ENCODE measurements at regions not wholly inside any gene's neighbourhood (a gene's known extent, or its start where the extent isn't known, plus 50 kb on each side); places are given as distances from the start of the nearest gene placed in this dataset.

DNA sequence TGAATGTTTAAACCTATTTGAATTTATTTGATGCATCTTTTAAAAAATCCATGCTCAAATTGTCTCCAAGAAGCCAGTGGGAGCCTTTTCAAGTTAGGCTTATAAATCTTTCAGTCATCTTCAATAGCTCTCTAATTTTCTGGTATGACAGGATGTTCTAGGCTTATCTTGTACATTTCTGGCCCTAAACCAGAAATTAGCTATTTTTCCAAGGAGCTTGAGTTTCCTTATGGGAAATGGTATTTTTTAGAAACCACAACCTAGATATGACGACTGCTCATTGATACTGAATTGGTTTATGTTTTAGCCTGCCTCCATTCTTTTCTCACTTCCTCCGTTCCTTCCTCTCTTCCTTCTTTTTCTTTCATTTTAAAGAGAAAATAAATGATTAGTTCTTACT is 172.3 kb downstream of the SPRY1 start:
- TF ChIP-seq EZH2phosphoT487 (IDR thresholded peaks at IDR 0.05; ENCODE audit: borderline replicate concordance, low read depth, low read length) (no peak), CTCF (conservative IDR thresholded peaks at IDR 0.05; ENCODE audit: low read length) (no peak)
- no TSS peak for BruUV-seq (replicated peaks)
- no peaks in the 10 kb centered on the region for H3K36me3 ChIP-seq (ENCODE audit: insufficient read depth, low read length)
- intact Hi-C loops (cut with micrococcal nuclease; ENCODE audit: unreplicated experiment) = loop anchor here (5.0 to 10.0 kb wide), 2 partner anchors 93 to 464 kb away; no protein-coding TSS in a partner anchor
- no peak for DNase-seq (ENCODE audit: low spot score)
- no peak overlapping the region for H3K4me3 ChIP-seq (ENCODE audit: low read depth, low read length, poor library complexity, severe bottlenecking)
- ChIA-PET POLR2A (no interaction called here), CTCF (ENCODE audit: unreplicated experiment) (no interaction called here)
- H4K20me1 ChIP-seq (ENCODE audit: insufficient read depth, low read length) = no peaks in the 10 kb centered on the region
- H3K9me2 ChIP-seq (ENCODE audit: insufficient read depth, low read length) = no peaks in the 10 kb centered on the region
- H3K27ac ChIP-seq (ENCODE audit: low read depth, low read length, poor library complexity, severe bottlenecking) = no peak overlapping the region
- no peak overlapping the region for H3K4me2 ChIP-seq (ENCODE audit: low read length)
- H3K9me3 ChIP-seq (ENCODE audit: low read length) = no peaks in the 10 kb centered on the region
- H3K4me1 ChIP-seq (ENCODE audit: insufficient read depth, low read length, poor library complexity, severe bottlenecking) = no peaks in the 10 kb centered on the region
- no peaks in the 10 kb centered on the region for H3K79me2 ChIP-seq (ENCODE audit: insufficient read depth, low read depth, low read length)
- H2AFZ ChIP-seq (ENCODE audit: low read length) = no peak overlapping the region

GRCh38 chr4:123569541-123569940 is 172.9 kb downstream of the SPRY1 start:
- Histone ChIP-seq H4K20me1 (ENCODE audit: insufficient read depth, low read length) (no peaks in the 10 kb centered on the region), H3K36me3 (ENCODE audit: insufficient read depth, low read length) (no peaks in the 10 kb centered on the region), H2AFZ (ENCODE audit: low read length) (no peak overlapping the region), H3K9me2 (ENCODE audit: insufficient read depth, low read length) (no peaks in the 10 kb centered on the region), H3K79me2 (ENCODE audit: insufficient read depth, low read depth, low read length) (no peaks in the 10 kb centered on the region), H3K4me1 (ENCODE audit: insufficient read depth, low read length, poor library complexity, severe bottlenecking) (no peaks in the 10 kb centered on the region), H3K9me3 (ENCODE audit: low read length) (no peaks in the 10 kb centered on the region), H3K27ac (ENCODE audit: low read depth, low read length, poor library complexity, severe bottlenecking) (no peak overlapping the region), H3K4me2 (ENCODE audit: low read length) (no peak overlapping the region), H3K4me3 (ENCODE audit: low read depth, low read length, poor library complexity, severe bottlenecking) (no peak overlapping the region)
- TF ChIP-seq CTCF (conservative IDR thresholded peaks at IDR 0.05; ENCODE audit: low read length) = no peak
- TF ChIP-seq EZH2phosphoT487 (IDR thresholded peaks at IDR 0.05; ENCODE audit: borderline replicate concordance, low read depth, low read length) = no peak
- intact Hi-C loops (cut with micrococcal nuclease; ENCODE audit: unreplicated experiment) = loop anchor here (5.0 to 10.0 kb wide), 2 partner anchors 93 to 465 kb away; no protein-coding TSS in a partner anchor
- DNase-seq (ENCODE audit: low spot score) = no peak
- no TSS peak for BruUV-seq (replicated peaks)
- CTCF ChIA-PET (ENCODE audit: unreplicated experiment) = no interaction called here
- POLR2A ChIA-PET = no interaction called here

DNA sequence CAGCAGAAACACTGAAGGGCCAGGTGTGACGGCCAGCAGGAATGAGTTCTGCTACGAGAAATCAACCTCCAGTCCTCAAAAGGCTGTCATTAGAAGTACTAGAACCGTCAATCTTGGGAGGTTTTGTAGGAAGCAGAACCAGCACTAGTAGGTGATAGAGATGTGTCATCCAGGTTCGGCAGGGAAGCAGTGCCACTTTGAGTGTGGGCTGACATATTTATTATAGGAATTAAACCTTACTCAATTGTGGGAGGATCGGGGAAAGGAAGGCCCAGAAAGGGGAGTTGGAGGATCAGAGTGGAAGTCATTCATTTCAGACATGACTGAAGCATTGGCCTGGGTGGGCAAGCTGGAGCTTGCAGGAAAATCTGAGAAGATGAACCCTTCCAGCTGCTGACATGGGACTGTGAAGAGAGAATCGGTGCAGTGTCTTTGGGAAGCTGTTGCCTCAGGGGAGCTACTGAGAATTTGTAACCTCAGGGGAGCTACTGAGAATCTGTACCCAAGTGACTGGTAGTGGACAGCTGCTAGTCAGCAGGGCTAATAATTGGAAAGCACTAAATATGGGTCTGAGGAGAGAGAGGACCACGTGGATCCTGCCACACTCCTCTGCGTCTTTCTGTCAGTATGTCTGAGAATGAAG is 177.4 kb downstream of the SPRY1 start:
- Histone ChIP-seq H3K79me2 (ENCODE audit: insufficient read depth, low read depth, low read length) (no peaks in the 10 kb centered on the region), H3K4me1 (ENCODE audit: insufficient read depth, low read length, poor library complexity, severe bottlenecking) (no peaks in the 10 kb centered on the region), H2AFZ (ENCODE audit: low read length) (no peak overlapping the region), H3K9me2 (ENCODE audit: insufficient read depth, low read length) (no peaks in the 10 kb centered on the region), H3K4me2 (ENCODE audit: low read length) (no peak overlapping the region), H4K20me1 (ENCODE audit: insufficient read depth, low read length) (no peaks in the 10 kb centered on the region), H3K9me3 (ENCODE audit: low read length) (no peaks in the 10 kb centered on the region), H3K27ac (ENCODE audit: low read depth, low read length, poor library complexity, severe bottlenecking) (no peak overlapping the region), H3K36me3 (ENCODE audit: insufficient read depth, low read length) (no peaks in the 10 kb centered on the region), H3K4me3 (ENCODE audit: low read depth, low read length, poor library complexity, severe bottlenecking) (no peak overlapping the region)
- no peak for TF ChIP-seq EZH2phosphoT487 (IDR thresholded peaks at IDR 0.05; ENCODE audit: borderline replicate concordance, low read depth, low read length)
- TF ChIP-seq CTCF (conservative IDR thresholded peaks at IDR 0.05; ENCODE audit: low read length) = no peak
- ChIA-PET CTCF (ENCODE audit: unreplicated experiment) (no interaction called here), POLR2A (no interaction called here)
- intact Hi-C loops (cut with micrococcal nuclease; ENCODE audit: unreplicated experiment) = no loop called here
- BruUV-seq (replicated peaks) = no TSS peak
- no peak for DNase-seq (ENCODE audit: low spot score)

Measured in OCI-LY7 (cell line).